Caco-2 (cell line): ENCODE measurements at regions not wholly inside any gene's neighbourhood (a gene's known extent, or its start where the extent isn't known, plus 50 kb on each side); places are given as distances from the start of the nearest gene placed in this dataset.

ENCODE experiments used
- BruUV-seq: library from RNA; stranded (reverse); fragments of 400-500 nt; replicated peaks from 2 replicates; lab custom pipeline; 2021; lab: Mats Ljungman, UMichigan
- CTCF ChIA-PET: fragments of 300-600 bp; sonication (Branson Sonifier 250); formaldehyde crosslinking; loops from one replicate; lab custom pipeline; 2022; ENCODE audit warnings: antibody characterized with exemption; lab: Charles Lee
- POLR2A ChIA-PET: fragments of 300-600 bp; sonication (Branson Sonifier 250); formaldehyde crosslinking; loops from one replicate; lab custom pipeline; 2022; ENCODE audit warnings: antibody characterized with exemption; lab: Charles Lee
- DNase-seq, 2 experiments: peaks; one replicate each; pipeline versions ENCODE4 v3.0.0 to v3.0.0-alpha.2; 2020 to 2022
- H3K27me3 ChIP-seq: replicated peaks from 2 replicates; pipeline ENCODE4 v1.6.0; 2011; ENCODE audit warnings: low read length; ENCODE audit not compliant: control insufficient read depth, insufficient read depth
- H3K36me3 ChIP-seq: 2 replicates; pipeline ENCODE4 v1.5.1; 2011; ENCODE audit warnings: low read length; ENCODE audit not compliant: control insufficient read depth, insufficient read depth
- H3K4me1 ChIP-seq: fragments of 250-450 bp; sonication (Bioruptor Pico); 2 replicates; pipeline ENCODE4 v1.5.1; 2020; ENCODE audit warnings: mild to moderate bottlenecking
- H3K4me3 ChIP-seq: 2 replicates; pipeline ENCODE4 v1.5.1; 2011; ENCODE audit warnings: low read depth, mild to moderate bottlenecking, control low read depth, low read length
- H3K9me3 ChIP-seq: fragments of 250-450 bp; sonication (Bioruptor Pico); 2 replicates; pipeline ENCODE4 v1.5.1; 2020; ENCODE audit warnings: mild to moderate bottlenecking, moderate library complexity
- H3K27ac Mint-ChIP-seq: one replicate; pipeline ENCODE4 v1.8.0; 2022; ENCODE audit warnings: mixed read lengths; ENCODE audit not compliant: unreplicated experiment
- H3K27me3 Mint-ChIP-seq: one replicate; pipeline ENCODE4 v1.8.0; 2022; ENCODE audit warnings: mixed read lengths; ENCODE audit not compliant: insufficient read depth, unreplicated experiment
- H3K36me3 Mint-ChIP-seq: one replicate; pipeline ENCODE4 v1.8.0; 2022; ENCODE audit warnings: mild to moderate bottlenecking, mixed read lengths; ENCODE audit not compliant: insufficient read depth, unreplicated experiment
- H3K4me1 Mint-ChIP-seq: one replicate; pipeline ENCODE4 v1.8.0; 2022; ENCODE audit warnings: low read depth, mixed read lengths; ENCODE audit not compliant: unreplicated experiment
- H3K4me3 Mint-ChIP-seq: one replicate; pipeline ENCODE4 v1.8.0; 2022; ENCODE audit warnings: mild to moderate bottlenecking, moderate library complexity, mixed read lengths; ENCODE audit not compliant: unreplicated experiment
- H3K9me3 Mint-ChIP-seq: one replicate; pipeline ENCODE4 v1.8.0; 2022; ENCODE audit warnings: mixed read lengths; ENCODE audit not compliant: unreplicated experiment
- intact Hi-C: fragments of 100-400 bp; cut with micrococcal nuclease; formaldehyde crosslinking; loops from one replicate; pipeline ENCODE4 v1.10.0; 2022; ENCODE audit not compliant: unreplicated experiment
- TF ChIP-seq, protein P1 (sequence below), 2 experiments: fragments of 200-600 bp in 1 of 2; IDR thresholded peaks; 1 replicate in 1 of 2; 2 replicates in 1 of 2; pipeline versions ENCODE4 v1.5.1 to v1.8.0; 2011 to 2022; ENCODE audit warnings: antibody characterized with exemption in 1 of 2, control low read depth in 1 of 2, inconsistent platforms in 1 of 2, low read depth in 1 of 2, low read length in 1 of 2, mild to moderate bottlenecking in 1 of 2, moderate library complexity in 1 of 2; ENCODE audit not compliant: insufficient read depth in 1 of 2, severe bottlenecking in 1 of 2, unreplicated experiment in 1 of 2

DNA sequence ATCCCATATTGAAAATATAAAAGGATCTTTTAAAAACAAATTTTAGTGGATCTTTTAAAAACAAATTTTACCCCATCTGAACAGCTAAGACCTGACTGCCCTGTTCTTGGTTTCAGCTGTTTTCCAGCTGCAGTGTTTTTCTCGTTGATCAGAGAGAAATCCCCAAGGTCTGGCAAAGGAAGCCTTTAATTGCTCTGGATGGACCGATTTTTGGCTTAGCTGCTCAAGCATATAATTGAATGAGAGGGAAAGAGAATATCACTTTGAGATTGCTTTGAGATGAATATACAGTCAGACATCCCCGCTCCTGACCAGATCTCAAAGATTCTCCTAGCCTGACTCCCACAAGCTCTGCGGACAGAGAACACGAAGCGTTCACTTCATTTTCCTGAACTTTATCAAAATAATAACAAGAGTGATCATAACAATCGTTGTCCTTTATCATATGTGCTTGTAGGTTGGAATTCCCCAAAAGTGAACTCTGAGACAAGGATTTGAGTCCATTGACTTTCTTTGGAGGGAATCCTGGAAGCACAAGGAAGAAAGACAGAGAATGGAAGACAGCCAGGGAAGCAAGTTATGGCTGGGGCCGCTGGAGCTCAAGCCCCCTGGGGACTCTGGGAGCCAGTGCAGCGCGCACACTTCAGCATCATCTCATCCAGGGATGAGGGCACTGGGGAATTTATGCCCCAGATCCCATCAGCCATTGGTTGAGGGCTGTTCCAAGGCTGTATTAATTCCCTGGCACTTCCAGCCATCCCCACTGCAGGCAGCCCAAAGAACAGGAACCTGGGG lies 101.3 kb downstream of the SNX5 start:
- ChIA-PET CTCF (no interaction called here), POLR2A (no interaction called here)
- H3K27ac Mint-ChIP-seq: no peak overlapping the region
- BruUV-seq: no TSS peak
- H3K4me1 Mint-ChIP-seq: peaks cover 18% of the 10 kb centered on the region
- intact Hi-C loops: no loop called here
- TF ChIP-seq, protein P1, sequence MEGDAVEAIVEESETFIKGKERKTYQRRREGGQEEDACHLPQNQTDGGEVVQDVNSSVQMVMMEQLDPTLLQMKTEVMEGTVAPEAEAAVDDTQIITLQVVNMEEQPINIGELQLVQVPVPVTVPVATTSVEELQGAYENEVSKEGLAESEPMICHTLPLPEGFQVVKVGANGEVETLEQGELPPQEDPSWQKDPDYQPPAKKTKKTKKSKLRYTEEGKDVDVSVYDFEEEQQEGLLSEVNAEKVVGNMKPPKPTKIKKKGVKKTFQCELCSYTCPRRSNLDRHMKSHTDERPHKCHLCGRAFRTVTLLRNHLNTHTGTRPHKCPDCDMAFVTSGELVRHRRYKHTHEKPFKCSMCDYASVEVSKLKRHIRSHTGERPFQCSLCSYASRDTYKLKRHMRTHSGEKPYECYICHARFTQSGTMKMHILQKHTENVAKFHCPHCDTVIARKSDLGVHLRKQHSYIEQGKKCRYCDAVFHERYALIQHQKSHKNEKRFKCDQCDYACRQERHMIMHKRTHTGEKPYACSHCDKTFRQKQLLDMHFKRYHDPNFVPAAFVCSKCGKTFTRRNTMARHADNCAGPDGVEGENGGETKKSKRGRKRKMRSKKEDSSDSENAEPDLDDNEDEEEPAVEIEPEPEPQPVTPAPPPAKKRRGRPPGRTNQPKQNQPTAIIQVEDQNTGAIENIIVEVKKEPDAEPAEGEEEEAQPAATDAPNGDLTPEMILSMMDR (IDR thresholded peaks at IDR 0.05; ENCODE audit: insufficient read depth in 1 of 2, low read depth in 1 of 2, low read length in 1 of 2, severe bottlenecking in 1 of 2, unreplicated experiment in 1 of 2): no peak
- H3K27me3 Mint-ChIP-seq: no peaks in the 10 kb centered on the region
- Histone ChIP-seq H3K27me3 (no peaks in the 10 kb centered on the region), H3K4me1 (peaks cover 23% of the 10 kb centered on the region), H3K4me3 (no peak overlapping the region), H3K9me3 (no peaks in the 10 kb centered on the region), H3K36me3 (no peaks in the 10 kb centered on the region)
- no peaks in the 10 kb centered on the region for H3K9me3 Mint-ChIP-seq
- H3K4me3 Mint-ChIP-seq: no peak overlapping the region
- DNase-seq: no peak
- no peaks in the 10 kb centered on the region for H3K36me3 Mint-ChIP-seq

DNA sequence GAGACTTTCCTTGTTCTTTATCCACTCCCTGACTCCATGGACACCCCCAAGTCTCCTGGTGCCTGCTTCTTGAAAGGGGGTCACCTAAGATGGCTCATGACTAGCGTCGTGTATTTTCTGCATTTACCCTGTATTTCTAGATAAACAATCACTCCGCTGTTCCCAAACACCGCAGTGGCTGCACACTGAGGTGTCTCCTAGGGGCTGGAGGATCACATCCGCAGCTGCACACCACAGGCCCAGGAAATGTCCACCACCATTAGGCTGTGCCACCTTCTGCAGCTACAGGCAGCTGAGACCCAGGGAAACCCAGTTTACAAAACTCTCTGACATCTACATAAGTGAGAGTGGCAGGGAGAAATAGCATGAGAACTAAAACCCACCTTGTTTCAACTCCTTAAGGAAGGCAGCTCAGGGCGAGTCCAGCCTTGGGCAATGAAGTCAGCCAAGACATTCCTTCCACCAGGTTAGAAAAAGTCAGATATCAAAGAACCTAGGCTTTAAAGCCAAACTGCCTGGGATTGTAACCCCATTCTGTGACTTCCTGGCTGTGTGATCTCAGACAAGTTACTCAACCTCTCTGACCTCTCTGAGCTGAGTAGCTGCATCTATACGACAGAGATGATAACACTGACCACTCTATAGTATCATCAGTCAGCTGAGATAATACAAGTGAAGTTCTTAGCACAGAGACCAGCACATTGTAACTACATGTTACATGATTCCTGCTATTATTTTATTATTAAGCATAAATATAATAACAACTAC lies 102.2 kb downstream of the SNX5 start:
- CTCF ChIA-PET: interaction anchor here (0.6 to 1.1 kb wide), 2 partner anchors 156 to 184 kb away, joined by 3 read pairs; partner anchors contain the start of gene RRBP1
- Histone ChIP-seq H3K4me3 (no peak overlapping the region), H3K9me3 (no peaks in the 10 kb centered on the region), H3K36me3 (no peaks in the 10 kb centered on the region), H3K27me3 (no peaks in the 10 kb centered on the region), H3K4me1 (peaks cover 21% of the 10 kb centered on the region)
- Mint-ChIP-seq H3K27ac (no peak overlapping the region), H3K36me3 (no peaks in the 10 kb centered on the region), H3K27me3 (no peaks in the 10 kb centered on the region), H3K4me1 (peaks cover 15% of the 10 kb centered on the region), H3K4me3 (no peak overlapping the region), H3K9me3 (no peaks in the 10 kb centered on the region)
- TF ChIP-seq, protein P1 (IDR thresholded peaks at IDR 0.05; ENCODE audit: insufficient read depth in 1 of 2, low read depth in 1 of 2, low read length in 1 of 2, severe bottlenecking in 1 of 2, unreplicated experiment in 1 of 2): no peak
- no peak for DNase-seq
- POLR2A ChIA-PET: no interaction called here
- intact Hi-C loops: no loop called here
- BruUV-seq: no TSS peak

DNA sequence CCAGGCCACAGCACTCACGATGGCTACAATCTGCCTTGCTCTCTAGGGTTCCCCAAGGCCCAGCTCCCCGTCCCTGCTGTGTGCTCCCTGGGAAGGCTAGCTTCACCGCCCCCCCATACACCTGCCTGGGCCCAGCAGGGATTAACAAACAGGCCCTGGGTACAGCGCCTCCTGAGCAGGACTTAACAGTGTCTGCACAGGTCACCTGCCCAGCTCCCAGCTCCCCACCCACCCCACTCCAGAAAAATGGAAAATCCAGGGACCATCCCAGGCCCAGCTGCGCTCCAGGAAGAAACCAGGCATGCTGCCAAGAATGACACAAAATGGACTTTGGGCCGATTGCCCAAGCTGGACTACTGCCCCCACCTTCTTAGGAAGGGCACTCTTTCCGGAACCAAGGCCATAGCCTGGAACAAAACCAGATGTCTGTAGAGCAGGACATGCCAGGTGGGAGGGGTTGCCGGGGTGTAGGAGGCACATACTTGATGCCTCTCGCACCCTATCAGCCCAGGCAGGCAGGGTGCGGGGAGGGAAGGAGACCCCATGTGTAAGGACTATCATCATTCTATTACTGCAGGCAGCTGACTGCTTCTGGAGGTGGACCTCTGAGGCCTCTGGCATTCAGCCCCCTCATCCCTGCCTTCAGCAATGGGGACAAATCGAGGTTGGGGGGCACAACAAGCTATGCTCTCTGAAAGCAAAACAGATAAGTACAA lies 104.9 kb downstream of the SNX5 start:
- peaks cover 11% of the 10 kb centered on the region for H3K4me1 Mint-ChIP-seq
- no peaks in the 10 kb centered on the region for H3K27me3 Mint-ChIP-seq
- no peaks in the 10 kb centered on the region for H3K27me3 ChIP-seq
- CTCF ChIA-PET: interaction anchor here (0.9 kb wide), 1 partner anchor 75 kb away, joined by 7 read pairs; no protein-coding TSS in a partner anchor
- no peak overlapping the region for H3K4me3 Mint-ChIP-seq
- DNase-seq: peak; percentile 69 to 85
- H3K27ac Mint-ChIP-seq: no peak overlapping the region
- TF ChIP-seq, protein P1 (IDR thresholded peaks at IDR 0.05; ENCODE audit: insufficient read depth in 1 of 2, low read depth in 1 of 2, low read length in 1 of 2, severe bottlenecking in 1 of 2, unreplicated experiment in 1 of 2): no peak
- BruUV-seq: no TSS peak
- POLR2A ChIA-PET: no interaction called here
- H3K9me3 ChIP-seq: no peaks in the 10 kb centered on the region
- no peak overlapping the region for H3K4me3 ChIP-seq
- H3K36me3 ChIP-seq: no peaks in the 10 kb centered on the region
- H3K36me3 Mint-ChIP-seq: no peaks in the 10 kb centered on the region
- no peaks in the 10 kb centered on the region for H3K9me3 Mint-ChIP-seq
- peaks cover 23% of the 10 kb centered on the region for H3K4me1 ChIP-seq
- intact Hi-C loops: no loop called here
